Heart left ventricle (tissue), 16 donors: ENCODE measurements at regions not wholly inside any gene's neighbourhood (a gene's known extent, or its start where the extent isn't known, plus 50 kb on each side); places are given as distances from the start of the nearest gene placed in this dataset.

Experiments used
- ATAC-seq, 4 donors: fragments of 200-7000 bp; cut with Tn5 transposase; one replicate each; pipeline ENCODE4 v1.9.1; 2020 to 2022; ENCODE audit warnings: moderate library complexity in 4 of 4, mild to moderate bottlenecking in 3 of 4, moderate number of reproducible peaks in 1 of 4
- DNase-seq, 5 donors: peaks; one replicate each; pipeline ENCODE4 v3.0.0-alpha.2; 2020
- H3K27ac ChIP-seq, 12 donors: fragments of 200-600 bp; sonication (generic) in 4 of 12; one replicate each; pipeline versions ENCODE4 v1.5.0 to v1.8.0; 2016 to 2022; ENCODE audit warnings: mild to moderate bottlenecking in 2 of 12
- H3K27me3 ChIP-seq, 9 donors: fragments of 200-600 bp; sonication (generic) in 2 of 9; one replicate each; pipeline versions ENCODE4 v1.5.1 to v1.8.0; 2016 to 2022; ENCODE audit warnings: mild to moderate bottlenecking in 3 of 9
- H3K36me3 ChIP-seq, 9 donors: fragments of 200-600 bp; sonication (generic) in 2 of 9; one replicate each; pipeline versions ENCODE4 v1.5.0 to v1.8.0; 2018 to 2022; ENCODE audit warnings: mild to moderate bottlenecking in 2 of 9
- H3K4me1 ChIP-seq, 12 donors: fragments of 200-600 bp; sonication (generic) in 4 of 12; one replicate each; pipeline versions ENCODE4 v1.5.0 to v1.8.0; 2016 to 2022; ENCODE audit warnings: mild to moderate bottlenecking in 3 of 12
- H3K4me3 ChIP-seq, 12 donors: fragments of 200-600 bp; sonication (generic) in 4 of 12; one replicate each; pipeline versions ENCODE4 v1.5.0 to v1.8.0; 2017 to 2022; ENCODE audit warnings: mild to moderate bottlenecking in 9 of 12, moderate library complexity in 4 of 12
- H3K9me3 ChIP-seq, 12 donors: fragments of 200-600 bp; sonication (generic) in 4 of 12; one replicate each; pipeline versions ENCODE4 v1.5.0 to v1.8.0; 2016 to 2022; ENCODE audit warnings: mild to moderate bottlenecking in 1 of 12
- POLR2A ChIP-seq, 2 donors: fragments of 450-650 bp; IDR thresholded peaks; one replicate each; pipeline ENCODE4 v1.6.1; 2017; ENCODE audit warnings: antibody characterized with exemption in 2 of 2, mild to moderate bottlenecking in 2 of 2, moderate library complexity in 2 of 2
- WGBS, 4 donors: extraction: QIAGEN DNeasy Blood & Tissue Kit in 2 of 4; methylation state at CpG; one replicate each; pipeline versions ENCODE4 v1.1.5 to v1.1.7; 2013 to 2018; 5-methylcytosine and 5-hydroxymethylcytosine counted together
- intact Hi-C, 10 donors: fragments of 100-400 bp; cut with DNase I; formaldehyde crosslinking; loops; one replicate each; pipeline versions ENCODE4 v1.11.1 to v1.14.2; 2022
- TF ChIP-seq, protein P1 (sequence below), 12 donors: fragments of 200-600 bp; sonication (generic) in 4 of 12; IDR thresholded peaks; one replicate each; pipeline versions ENCODE4 v1.5.0 to v1.8.0; 2018 to 2022; ENCODE audit warnings: antibody characterized with exemption in 12 of 12, mild to moderate bottlenecking in 5 of 12
- donor health status: ischemic (EF 13 %, LVEDD 7.1; RV severe dilation, severe dysfunction).
- donor health status: healthy with polysubstance abuse.
- donor health status: DM: no; HTN: yes; CAD: no.
- donor health status: DM: no; HTN: no; CAD: no.
- donor health status: ischemic (EF 25% LVEDD 6.9; RV normal size, moderate dysfunction).
- donor health status: ischemic (EF 25% LVEDD 5.7; RV mildly dilated, moderate dysfunction).
- donor health status: healthy.
- donor health status: DM: yes; HTN: yes; CAD: no.
- donor health status: ischemic (EF 35%, LVEDD 5.7; RV mildly dilated, moderate dysfunction).
- donor health status: nonischemic (EF 11% LVEDD 7.7; RV severe dilation, severe dysfunction).
- donor health status: DM: yes; HTN: yes; CAD: no.
- donor health status: PGD.
- donor health status: ischemic (EF 29% LVEDD 5.4; RV normal size, mild dysfunction).
- donor health status: nonischemic (EF 23%, LVEDD 6.1; RV moderate dilation, normal function).

GRCh38 chr5:18252559-18252958 is 618.3 kb downstream of the TAF11L14 start:
- TF ChIP-seq, protein P1, sequence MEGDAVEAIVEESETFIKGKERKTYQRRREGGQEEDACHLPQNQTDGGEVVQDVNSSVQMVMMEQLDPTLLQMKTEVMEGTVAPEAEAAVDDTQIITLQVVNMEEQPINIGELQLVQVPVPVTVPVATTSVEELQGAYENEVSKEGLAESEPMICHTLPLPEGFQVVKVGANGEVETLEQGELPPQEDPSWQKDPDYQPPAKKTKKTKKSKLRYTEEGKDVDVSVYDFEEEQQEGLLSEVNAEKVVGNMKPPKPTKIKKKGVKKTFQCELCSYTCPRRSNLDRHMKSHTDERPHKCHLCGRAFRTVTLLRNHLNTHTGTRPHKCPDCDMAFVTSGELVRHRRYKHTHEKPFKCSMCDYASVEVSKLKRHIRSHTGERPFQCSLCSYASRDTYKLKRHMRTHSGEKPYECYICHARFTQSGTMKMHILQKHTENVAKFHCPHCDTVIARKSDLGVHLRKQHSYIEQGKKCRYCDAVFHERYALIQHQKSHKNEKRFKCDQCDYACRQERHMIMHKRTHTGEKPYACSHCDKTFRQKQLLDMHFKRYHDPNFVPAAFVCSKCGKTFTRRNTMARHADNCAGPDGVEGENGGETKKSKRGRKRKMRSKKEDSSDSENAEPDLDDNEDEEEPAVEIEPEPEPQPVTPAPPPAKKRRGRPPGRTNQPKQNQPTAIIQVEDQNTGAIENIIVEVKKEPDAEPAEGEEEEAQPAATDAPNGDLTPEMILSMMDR (IDR thresholded peaks at IDR 0.05), result no peak
- no peak for TF ChIP-seq POLR2A (IDR thresholded peaks at IDR 0.05)
- Histone ChIP-seq H3K4me3 (no peak overlapping the region), H3K4me1 (no peaks in the 10 kb centered on the region), H3K27me3 (no peaks in the 10 kb centered on the region), H3K9me3 (peaks cover 0 to 11% (median 0%) of the 10 kb centered on the region in 12 donors), H3K36me3 (no peaks in the 10 kb centered on the region), H3K27ac (no peak overlapping the region)
- intact Hi-C loops, result no loop called here
- ATAC-seq (no peak), DNase-seq (no peak)
- WGBS, 4 donors, result 93 to 96% (median 94%) methylated on average over 3 of the region's 3 CpGs

DNA sequence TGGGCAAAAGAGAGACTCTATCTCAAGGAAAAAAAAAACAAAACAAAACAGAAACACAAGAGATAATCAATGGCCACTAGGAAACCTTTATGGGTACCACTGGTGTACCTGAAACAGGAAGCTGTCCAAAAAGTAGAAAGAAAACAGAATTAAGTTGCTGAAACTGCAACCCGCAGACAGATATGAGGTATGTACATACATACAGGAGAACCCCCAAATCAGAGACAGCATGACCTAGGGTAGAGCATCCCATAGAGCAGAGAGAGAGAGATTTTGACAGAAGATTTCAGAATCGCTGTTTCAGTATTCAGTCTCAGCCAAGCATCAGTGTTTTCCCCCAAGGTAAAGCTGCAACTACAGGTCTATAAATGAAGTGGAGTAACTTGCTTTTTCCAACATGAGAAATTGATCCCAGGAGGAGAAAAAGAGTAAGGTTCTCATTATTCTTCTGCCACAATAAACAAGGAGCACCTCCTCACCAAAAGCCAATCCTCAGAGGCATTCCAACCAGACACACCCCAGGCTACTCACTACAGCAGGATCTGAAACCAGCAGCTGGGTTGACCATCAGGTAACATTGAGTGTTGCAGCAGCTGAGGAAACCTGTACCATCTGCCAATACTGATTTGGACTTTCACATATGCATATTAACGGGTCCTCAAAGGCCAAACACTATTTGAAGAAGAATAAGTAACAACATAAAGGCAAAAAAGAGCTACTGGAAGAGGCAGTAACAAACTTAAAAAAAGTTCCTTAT is 630.0 kb downstream of the TAF11L14 start:
- intact Hi-C loops, result no loop called here
- DNase-seq (no peak), ATAC-seq (no peak)
- WGBS, 4 donors, result 86 to 93% (median 88%) methylated on average over 3 of the region's 3 CpGs
- Histone ChIP-seq H3K9me3 (peaks cover 0 to 6% (median 0%) of the 10 kb centered on the region in 12 donors), H3K27ac (no peak overlapping the region), H3K27me3 (no peaks in the 10 kb centered on the region), H3K4me1 (no peaks in the 10 kb centered on the region), H3K36me3 (no peaks in the 10 kb centered on the region), H3K4me3 (no peak overlapping the region)
- TF ChIP-seq, protein P1 (IDR thresholded peaks at IDR 0.05), result no peak
- TF ChIP-seq POLR2A (IDR thresholded peaks at IDR 0.05), result no peak

- Histone ChIP-seq H3K36me3 (no peaks in the 10 kb centered on the region), H3K27me3 (no peaks in the 10 kb centered on the region), H3K4me1 (no peaks in the 10 kb centered on the region), H3K9me3 (peaks cover 0 to 7% (median 0%) of the 10 kb centered on the region in 12 donors), H3K27ac (no peak overlapping the region), H3K4me3 (no peak overlapping the region)
- ATAC-seq (no peak), DNase-seq (no peak)
- 68 to 86% (median 81%) methylated on average over 4 of the region's 4 CpGs for WGBS, 4 donors
- TF ChIP-seq, protein P1 (IDR thresholded peaks at IDR 0.05), result no peak
- TF ChIP-seq POLR2A (IDR thresholded peaks at IDR 0.05), result no peak
- intact Hi-C loops, result no loop called here
Observed at GRCh38 chr5:18270635-18271338, 636.5 kb downstream of the TAF11L14 start.

- Histone ChIP-seq H3K27me3 (peaks cover 0 to 4% (median 0%) of the 10 kb centered on the region in 9 donors), H3K4me3 (no peak overlapping the region), H3K36me3 (no peaks in the 10 kb centered on the region), H3K9me3 (peaks cover 0 to 3% (median 0%) of the 10 kb centered on the region in 12 donors), H3K27ac (no peak overlapping the region), H3K4me1 (no peaks in the 10 kb centered on the region)
- DNase-seq (no peak), ATAC-seq (no peak)
- intact Hi-C loops, result no loop called here
- 90 to 94% (median 93%) methylated on average over 5 of the region's 5 CpGs for WGBS, 4 donors
- TF ChIP-seq POLR2A (IDR thresholded peaks at IDR 0.05), result no peak
- TF ChIP-seq, protein P1 (IDR thresholded peaks at IDR 0.05), result no peak
Observed at GRCh38 chr5:18276939-18277338, 642.7 kb downstream of the TAF11L14 start.
